GM06990 (cell line): ENCODE measurements at regions not wholly inside any gene's neighbourhood (a gene's known extent, or its start where the extent isn't known, plus 50 kb on each side); places are given as distances from the start of the nearest gene placed in this dataset.

ENCODE experiments used
- DNase-seq: peaks from one replicate; pipeline ENCODE4 v3.0.0-alpha.2; 2011; ENCODE audit not compliant: insufficient read length; ENCODE audit errors: extremely low read depth
- H3K27me3 ChIP-seq: replicated peaks from 2 replicates; pipeline ENCODE4 v1.6.0; 2011; ENCODE audit warnings: low read length; ENCODE audit not compliant: control insufficient read depth, insufficient read depth
- H3K36me3 ChIP-seq: 2 replicates; pipeline ENCODE4 v1.5.1; 2011; ENCODE audit warnings: low read length; ENCODE audit not compliant: control insufficient read depth, insufficient read depth
- H3K4me3 ChIP-seq: replicated peaks from 2 replicates; pipeline ENCODE4 v1.5.1; 2011; ENCODE audit warnings: low read depth, mild to moderate bottlenecking, control low read depth, low read length
- CTCF ChIP-seq: IDR thresholded peaks from 2 replicates; pipeline ENCODE4 v1.5.1; 2011; ENCODE audit warnings: low read length, control low read depth, mild to moderate bottlenecking, inconsistent platforms; ENCODE audit not compliant: insufficient read depth, poor library complexity, severe bottlenecking

- no peak for TF ChIP-seq CTCF
- Histone ChIP-seq H3K27me3 (peaks cover 6% of the 10 kb centered on the region), H3K36me3 (no peaks in the 10 kb centered on the region), H3K4me3 (no peak overlapping the region)
- no peak for DNase-seq
These were observed 145.5 kb downstream of the TRIM29 start for GRCh38 chr11:119992171-119993051.

- Histone ChIP-seq H3K36me3 (no peaks in the 10 kb centered on the region), H3K27me3 (peaks cover 6% of the 10 kb centered on the region), H3K4me3 (no peak overlapping the region)
- no peak for TF ChIP-seq CTCF
- DNase-seq = no peak
These were observed 146.2 kb downstream of the TRIM29 start for GRCh38 chr11:119991669-119992068.

- Histone ChIP-seq H3K27me3 (peaks cover 6% of the 10 kb centered on the region), H3K36me3 (no peaks in the 10 kb centered on the region), H3K4me3 (no peak overlapping the region)
- no peak for DNase-seq
- no peak for TF ChIP-seq CTCF
These were observed 146.9 kb downstream of the TRIM29 start for GRCh38 chr11:119991022-119991404.

- Histone ChIP-seq H3K4me3 (no peak overlapping the region), H3K27me3 (peaks cover 6% of the 10 kb centered on the region), H3K36me3 (no peaks in the 10 kb centered on the region)
- DNase-seq = no peak
- no peak for TF ChIP-seq CTCF
These were observed 147.4 kb downstream of the TRIM29 start for GRCh38 chr11:119990309-119991021.

GRCh38 chr11:119989159-119989821 lies 148.6 kb downstream of the TRIM29 start:
- TF ChIP-seq CTCF = no peak
- no peak for DNase-seq
- H3K27me3 ChIP-seq = peaks cover 6% of the 10 kb centered on the region
- no peaks in the 10 kb centered on the region for H3K36me3 ChIP-seq
- H3K4me3 ChIP-seq = no peak overlapping the region
